Psoas muscle (tissue), 7 donors: ENCODE measurements at regions not wholly inside any gene's neighbourhood (a gene's known extent, or its start where the extent isn't known, plus 50 kb on each side); places are given as distances from the start of the nearest gene placed in this dataset.

Source experiments
- ATAC-seq, 4 donors: fragments of 200-7000 bp; cut with Tn5 transposase; one replicate each; pipeline ENCODE4 v1.9.1; 2020; ENCODE audit warnings: moderate library complexity in 3 of 4, mild to moderate bottlenecking in 2 of 4
- DNase-seq, 2 donors: peaks; one replicate each; pipeline ENCODE4 v3.0.0-alpha.2; 2020
- H3K27ac ChIP-seq: fragments of 200-600 bp; one replicate; pipeline ENCODE4 v1.8.0; 2022
- H3K27me3 ChIP-seq, 3 donors: fragments of 200-600 bp in 1 of 3; one replicate each; pipeline versions ENCODE4 v1.6.1 to v1.8.0; 2013 to 2022; ENCODE audit warnings: low read length in 2 of 3, mild to moderate bottlenecking in 2 of 3, moderate library complexity in 1 of 3; ENCODE audit not compliant: insufficient read depth in 3 of 3
- H3K36me3 ChIP-seq, 2 donors: fragments of 200-600 bp in 1 of 2; one replicate each; pipeline versions ENCODE4 v1.6.1 to v1.8.0; 2013 to 2022; ENCODE audit warnings: low read depth in 1 of 2, mild to moderate bottlenecking in 1 of 2, moderate library complexity in 1 of 2; ENCODE audit not compliant: insufficient read depth in 1 of 2
- H3K4me1 ChIP-seq: fragments of 200-600 bp; one replicate; pipeline ENCODE4 v1.8.0; 2022
- H3K4me3 ChIP-seq: fragments of 200-600 bp; one replicate; pipeline ENCODE4 v1.8.0; 2022; ENCODE audit warnings: mild to moderate bottlenecking
- H3K9me3 ChIP-seq: fragments of 200-600 bp; one replicate; pipeline ENCODE4 v1.8.0; 2022
- WGBS, 3 donors: extraction: QIAGEN DNeasy Blood & Tissue Kit; methylation state at CpG; one replicate each; pipeline versions ENCODE4 v1.1.6 to v1.1.7; 2013; 5-methylcytosine and 5-hydroxymethylcytosine counted together
- intact Hi-C, 2 donors: fragments of 100-400 bp; cut with DNase I; formaldehyde crosslinking; loops; one replicate each; pipeline versions ENCODE4 v1.11.0 to v1.14.2; 2022
- TF ChIP-seq, protein P1 (sequence below): fragments of 200-600 bp; IDR thresholded peaks from one replicate; pipeline ENCODE4 v1.8.0; 2022; ENCODE audit warnings: antibody characterized with exemption
- donor health status: healthy with polysubstance abuse.
- donor health status: DM: no; HTN: no; CAD: no; lungs with moderate emphysema.
- donor health status: Bipolar disorder and iron deficiency.
- donor health status: healthy.
- donor health status: DM: yes; HTN: yes; CAD: no.
- donor health status: DM: no; HTN: no; CAD: no.
- donor health status: DM: yes; HTN: yes; CAD: no.

DNA sequence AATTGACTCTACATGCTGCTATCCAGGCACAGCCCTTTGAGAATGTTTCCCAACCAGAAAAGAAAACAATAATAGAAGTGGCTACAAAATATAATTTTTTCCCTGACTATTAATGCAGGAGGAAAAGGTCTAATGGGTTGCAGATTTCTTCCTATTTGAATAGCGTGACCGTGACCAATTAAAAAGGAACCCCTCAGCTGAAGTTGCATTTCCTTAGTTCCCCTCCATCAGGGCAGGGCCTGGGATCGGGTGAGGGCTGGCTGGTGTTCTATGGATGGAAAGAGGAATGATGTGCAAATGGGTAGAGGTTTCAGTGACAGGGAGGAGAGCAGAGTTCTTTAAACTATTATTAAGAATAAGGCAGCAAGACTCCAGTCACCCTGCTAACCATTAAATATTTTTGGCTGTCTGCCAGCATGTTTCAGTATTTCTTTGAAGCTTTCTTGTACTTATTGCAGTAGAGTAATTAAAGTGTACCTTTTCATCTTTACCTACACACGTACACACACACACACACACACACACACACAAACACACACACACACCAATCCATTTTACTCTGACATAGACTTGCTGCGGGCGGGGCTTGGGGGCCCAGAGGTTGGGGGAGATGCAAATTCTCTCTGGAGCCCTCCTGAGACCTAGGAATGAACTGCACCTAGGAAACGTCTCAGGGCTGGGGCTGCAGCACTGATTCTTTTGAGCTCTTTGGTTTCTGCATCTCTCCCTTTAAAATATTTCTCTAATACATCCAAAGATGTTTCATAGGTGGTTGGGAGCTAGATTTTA is 154.8 kb upstream of the SLC35B3 start:
- H3K27me3 ChIP-seq, result no peaks in the 10 kb centered on the region
- H3K4me3 ChIP-seq, result no peak overlapping the region
- H3K27ac ChIP-seq, result no peak overlapping the region
- intact Hi-C loops, result no loop called here
- no peak for DNase-seq
- ATAC-seq, result no peak
- no peaks in the 10 kb centered on the region for H3K4me1 ChIP-seq
- H3K36me3 ChIP-seq, result no peaks in the 10 kb centered on the region
- WGBS, 3 donors, result 18 to 20% (median 20%) methylated on average over 7 of the region's 7 CpGs
- TF ChIP-seq, protein P1, sequence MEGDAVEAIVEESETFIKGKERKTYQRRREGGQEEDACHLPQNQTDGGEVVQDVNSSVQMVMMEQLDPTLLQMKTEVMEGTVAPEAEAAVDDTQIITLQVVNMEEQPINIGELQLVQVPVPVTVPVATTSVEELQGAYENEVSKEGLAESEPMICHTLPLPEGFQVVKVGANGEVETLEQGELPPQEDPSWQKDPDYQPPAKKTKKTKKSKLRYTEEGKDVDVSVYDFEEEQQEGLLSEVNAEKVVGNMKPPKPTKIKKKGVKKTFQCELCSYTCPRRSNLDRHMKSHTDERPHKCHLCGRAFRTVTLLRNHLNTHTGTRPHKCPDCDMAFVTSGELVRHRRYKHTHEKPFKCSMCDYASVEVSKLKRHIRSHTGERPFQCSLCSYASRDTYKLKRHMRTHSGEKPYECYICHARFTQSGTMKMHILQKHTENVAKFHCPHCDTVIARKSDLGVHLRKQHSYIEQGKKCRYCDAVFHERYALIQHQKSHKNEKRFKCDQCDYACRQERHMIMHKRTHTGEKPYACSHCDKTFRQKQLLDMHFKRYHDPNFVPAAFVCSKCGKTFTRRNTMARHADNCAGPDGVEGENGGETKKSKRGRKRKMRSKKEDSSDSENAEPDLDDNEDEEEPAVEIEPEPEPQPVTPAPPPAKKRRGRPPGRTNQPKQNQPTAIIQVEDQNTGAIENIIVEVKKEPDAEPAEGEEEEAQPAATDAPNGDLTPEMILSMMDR, result no peak
- peaks cover 11% of the 10 kb centered on the region for H3K9me3 ChIP-seq

DNA sequence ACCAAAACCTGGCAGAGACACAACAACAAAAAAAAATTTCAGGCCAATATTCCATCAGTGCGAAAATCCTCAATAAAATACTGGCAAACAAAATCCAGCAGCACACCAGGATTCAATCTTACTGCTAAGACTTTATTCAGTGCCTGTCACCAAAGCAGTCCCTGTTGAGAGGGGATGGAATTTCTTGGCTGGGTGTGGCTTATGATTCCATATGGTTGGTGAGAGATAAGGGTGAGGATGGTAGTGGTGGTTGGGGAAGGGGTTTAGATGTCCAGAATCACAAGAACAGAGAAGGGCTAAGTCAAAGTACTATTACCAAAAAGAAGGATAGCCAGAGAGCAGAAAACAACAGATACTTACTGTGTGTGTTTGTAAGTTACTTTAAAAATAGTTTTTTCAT is 152.8 kb upstream of the SLC35B3 start:
- no peak overlapping the region for H3K4me3 ChIP-seq
- no peaks in the 10 kb centered on the region for H3K4me1 ChIP-seq
- no peak for ATAC-seq
- peaks cover 8% of the 10 kb centered on the region for H3K9me3 ChIP-seq
- intact Hi-C loops, result no loop called here
- no peaks in the 10 kb centered on the region for H3K27me3 ChIP-seq
- H3K27ac ChIP-seq, result no peak overlapping the region
- DNase-seq, result no peak
- WGBS, 3 donors, result 50 to 69% (median 68%) methylated on average over 1 of the region's 1 CpG
- TF ChIP-seq, protein P1, result no peak
- H3K36me3 ChIP-seq, result no peaks in the 10 kb centered on the region

DNA sequence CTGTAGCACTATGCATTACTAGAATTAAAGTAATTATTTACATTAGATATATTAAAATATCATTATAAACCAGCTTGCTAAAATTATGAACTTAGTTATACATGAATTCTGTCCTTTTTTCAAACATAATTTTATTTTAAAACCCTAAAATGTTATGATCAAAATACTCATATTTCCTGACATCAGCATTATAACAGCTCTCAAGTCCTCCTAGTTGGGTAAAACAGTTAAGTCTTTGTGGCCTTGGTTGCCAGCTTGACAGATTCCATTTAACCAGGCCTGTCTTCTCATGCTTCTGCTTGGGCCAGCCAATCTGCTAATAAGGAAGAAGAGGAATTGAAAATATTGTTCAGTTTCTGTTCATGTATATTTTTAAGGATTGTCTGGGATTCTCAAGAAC is 147.9 kb upstream of the SLC35B3 start:
- TF ChIP-seq, protein P1, result no peak
- DNase-seq (no peak), ATAC-seq (no peak)
- Histone ChIP-seq H3K27me3 (no peaks in the 10 kb centered on the region), H3K36me3 (no peaks in the 10 kb centered on the region), H3K4me1 (no peaks in the 10 kb centered on the region), H3K4me3 (no peak overlapping the region), H3K9me3 (no peaks in the 10 kb centered on the region), H3K27ac (no peak overlapping the region)
- intact Hi-C loops, result no loop called here

DNA sequence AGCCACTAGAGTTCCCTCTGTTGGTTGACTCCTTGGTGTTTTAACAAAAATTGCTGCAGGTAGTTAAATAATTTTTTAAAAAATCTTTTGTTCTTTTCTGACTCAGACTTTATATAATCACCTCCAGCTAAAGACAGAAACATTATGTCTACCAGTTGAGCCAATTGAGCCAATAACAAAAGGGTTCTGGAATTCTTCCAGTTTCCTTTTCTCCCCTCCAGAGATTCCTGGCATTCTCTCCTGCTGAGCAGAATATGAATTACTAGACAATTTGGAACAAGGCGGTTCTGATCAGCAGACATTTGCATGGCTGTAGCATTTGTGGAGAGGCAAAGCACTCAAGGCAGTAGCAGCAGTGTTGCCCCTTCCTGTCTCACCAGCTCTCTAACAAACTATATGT is 144.0 kb upstream of the SLC35B3 start:
- no peak overlapping the region for H3K27ac ChIP-seq
- TF ChIP-seq, protein P1, result no peak
- H3K27me3 ChIP-seq, result no peaks in the 10 kb centered on the region
- intact Hi-C loops, result no loop called here
- H3K36me3 ChIP-seq, result no peaks in the 10 kb centered on the region
- no peak overlapping the region for H3K4me3 ChIP-seq
- H3K4me1 ChIP-seq, result no peaks in the 10 kb centered on the region
- H3K9me3 ChIP-seq, result no peaks in the 10 kb centered on the region
- ATAC-seq, result no peak
- 53 to 61% (median 60%) methylated on average over 1 of the region's 1 CpG for WGBS, 3 donors
- DNase-seq, result no peak

DNA sequence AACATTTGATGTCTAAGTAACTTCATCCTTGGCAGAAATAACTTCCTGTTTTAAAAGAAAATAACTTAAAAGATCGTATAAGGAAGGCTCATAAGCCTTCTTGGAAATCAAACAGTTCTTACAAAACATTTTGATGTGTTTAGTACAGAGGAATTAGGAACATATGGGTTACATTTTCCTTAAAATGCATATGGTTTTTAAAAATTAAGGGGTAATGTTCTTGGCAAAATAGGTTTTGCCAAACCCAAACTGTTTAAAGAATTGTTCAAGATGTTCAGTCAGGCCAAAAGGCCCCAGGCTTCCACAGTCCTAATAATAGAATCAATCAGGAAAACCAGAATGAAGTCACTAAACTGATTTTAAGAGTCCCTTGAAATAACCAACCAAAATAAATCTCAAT is 142.7 kb upstream of the SLC35B3 start:
- ATAC-seq (no peak), DNase-seq (no peak)
- TF ChIP-seq, protein P1, result no peak
- H3K27ac ChIP-seq, result no peak overlapping the region
- intact Hi-C loops, result no loop called here
- no peak overlapping the region for H3K4me3 ChIP-seq
- H3K4me1 ChIP-seq, result no peaks in the 10 kb centered on the region
- 10 to 29% (median 21%) methylated on average over 1 of the region's 1 CpG for WGBS, 3 donors
- no peaks in the 10 kb centered on the region for H3K36me3 ChIP-seq
- H3K9me3 ChIP-seq, result no peaks in the 10 kb centered on the region
- no peaks in the 10 kb centered on the region for H3K27me3 ChIP-seq
